PC-3 (cell line): ENCODE measurements at regions not wholly inside any gene's neighbourhood (a gene's known extent, or its start where the extent isn't known, plus 50 kb on each side); places are given as distances from the start of the nearest gene placed in this dataset.

Source experiments
- CTCF ChIP-seq: fragments of 300-600 bp; sonication (generic); conservative IDR thresholded peaks from 2 replicates; pipeline ENCODE4 v1.5.1; 2017; ENCODE audit warnings: antibody characterized with exemption, low read depth, mild to moderate bottlenecking, low read length
- EZH2phosphoT487 ChIP-seq: fragments of 300-600 bp; sonication (generic); IDR thresholded peaks from 2 replicates; pipeline ENCODE4 v1.6.1; 2018; ENCODE audit warnings: mild to moderate bottlenecking, antibody characterized with exemption, low read length, borderline replicate concordance

DNA sequence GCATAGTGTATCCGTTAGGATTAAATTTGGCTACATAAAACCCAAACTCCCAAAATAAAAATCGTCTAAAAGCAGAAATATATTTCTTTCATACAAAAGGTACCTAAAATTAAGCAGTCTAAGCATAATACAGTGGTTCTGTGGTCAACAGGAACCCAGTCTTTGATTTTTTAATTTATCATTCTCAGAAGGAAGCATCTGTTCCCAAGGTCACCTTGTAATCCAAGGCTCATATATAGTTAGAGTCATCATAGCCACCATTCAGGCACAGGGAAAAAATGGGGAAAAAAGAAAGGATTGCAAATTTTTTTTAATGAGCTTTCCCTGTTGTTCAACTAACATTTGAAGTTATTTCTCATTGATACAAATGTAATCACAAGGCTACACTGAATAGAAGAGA, 983.2 kb downstream of the PLOD2 start:
- TF ChIP-seq CTCF (no peak), EZH2phosphoT487 (no peak)
